Head of caudate nucleus (tissue), 42 donors: ENCODE measurements at regions not wholly inside any gene's neighbourhood (a gene's known extent, or its start where the extent isn't known, plus 50 kb on each side); places are given as distances from the start of the nearest gene placed in this dataset.
"Not testable (repeated sequence)": the region's sequence is repeated elsewhere in the genome, so short reads cannot be mapped to it uniquely, and the experiment has no call there.

Experiments used
- DNase-seq, 42 donors: peaks; one replicate each; pipeline versions ENCODE4 v3.0.0 to v3.0.0-alpha.2; 2020 to 2021; ENCODE audit warnings: mixed read lengths in 7 of 42
- intact Hi-C: fragments of 100-400 bp; cut with DNase I; formaldehyde crosslinking; loops from one replicate; pipeline ENCODE4 v1.15.0; 2022

DNA sequence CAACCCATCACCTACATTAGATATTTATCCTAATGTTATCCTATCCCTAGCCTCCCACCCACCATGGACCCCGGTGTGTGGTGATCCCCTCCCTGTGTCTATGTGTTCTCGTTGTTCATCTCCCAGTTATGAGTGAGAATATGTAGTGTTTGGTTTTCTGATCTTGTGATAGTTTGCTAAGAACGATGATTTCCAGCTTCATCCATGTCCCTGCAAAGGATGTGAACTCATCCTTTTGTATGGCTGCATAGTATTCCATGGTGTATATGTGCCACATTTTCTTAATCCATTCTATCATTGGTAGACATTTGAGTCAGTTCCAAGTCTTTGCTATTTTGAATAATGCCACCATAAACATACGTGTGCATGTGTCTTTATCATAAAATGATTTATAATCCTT lies 185.3 kb downstream of the TTC6 start:
- DNase-seq, intact Hi-C loops: not testable (repeated sequence)

DNA sequence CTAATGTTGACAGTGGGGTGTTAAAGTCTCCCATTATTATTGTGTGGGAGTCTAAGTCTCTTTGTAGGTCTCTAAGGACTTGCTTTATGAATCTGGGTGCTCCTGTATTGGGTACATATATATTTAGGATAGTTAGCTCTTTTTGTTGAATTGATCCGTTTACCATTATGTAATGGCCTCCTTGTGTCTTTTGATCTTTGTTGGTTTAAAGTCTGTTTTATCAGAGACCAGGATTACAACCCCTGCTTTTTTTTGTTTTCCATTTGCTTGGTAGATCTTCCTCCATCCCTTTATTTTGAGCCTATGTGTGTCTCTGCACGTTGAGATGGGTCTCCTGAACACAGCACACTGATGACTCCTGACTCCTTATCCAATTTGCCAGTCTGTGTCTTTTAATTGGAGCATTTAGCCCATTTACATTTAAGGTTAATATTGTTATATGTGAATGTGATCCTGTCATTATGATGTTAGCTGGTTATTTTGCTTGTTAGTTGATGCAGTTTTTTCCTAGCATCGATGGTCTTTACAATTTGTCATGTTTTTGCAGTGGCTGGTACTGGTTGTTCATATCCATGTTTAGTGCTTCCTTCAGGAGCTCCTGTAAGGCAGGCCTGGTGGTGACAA lies 188.9 kb downstream of the TTC6 start:
- DNase-seq, intact Hi-C loops: not testable (repeated sequence)

DNA sequence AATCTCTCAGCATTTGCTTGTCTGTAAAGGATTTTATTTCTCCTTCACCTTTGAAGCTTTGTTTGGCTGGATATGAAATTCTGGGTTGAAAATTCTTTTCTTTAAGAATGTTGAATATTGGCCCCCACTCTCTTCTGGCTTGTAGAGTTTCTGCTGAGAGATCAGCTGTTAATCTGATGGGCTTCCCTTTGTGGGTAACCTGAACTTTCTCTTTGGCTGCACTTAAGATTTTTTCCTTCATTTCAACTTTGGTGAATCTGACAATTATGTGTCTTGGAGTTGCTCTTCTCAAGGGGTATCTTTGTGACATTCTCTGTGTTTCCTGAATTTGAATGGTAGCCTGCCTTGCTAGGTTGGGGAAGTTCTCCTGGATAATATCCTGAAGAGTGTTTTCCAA lies 189.4 kb downstream of the TTC6 start:
- intact Hi-C loops, DNase-seq: not testable (repeated sequence)

DNA sequence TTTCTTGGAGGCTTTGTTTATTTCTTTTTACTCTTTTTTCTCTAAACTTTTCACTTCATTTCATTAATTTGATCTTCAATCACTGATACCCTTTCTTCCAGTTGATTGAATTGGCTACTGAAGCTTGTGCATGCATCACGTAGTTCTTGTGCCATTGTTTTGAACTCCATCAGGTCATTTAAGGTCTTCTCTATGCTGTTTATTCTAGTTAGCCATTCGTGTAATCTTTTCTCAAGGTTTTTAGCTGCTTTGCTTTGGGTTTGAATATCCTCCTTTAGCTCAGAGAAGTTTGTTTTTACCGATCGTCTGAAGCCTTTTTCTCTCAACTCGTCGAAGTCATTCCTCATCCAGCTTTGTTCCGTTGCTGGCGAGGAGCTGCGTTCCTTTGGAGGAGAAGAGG lies 189.9 kb downstream of the TTC6 start:
- DNase-seq, intact Hi-C loops: not testable (repeated sequence)

DNA sequence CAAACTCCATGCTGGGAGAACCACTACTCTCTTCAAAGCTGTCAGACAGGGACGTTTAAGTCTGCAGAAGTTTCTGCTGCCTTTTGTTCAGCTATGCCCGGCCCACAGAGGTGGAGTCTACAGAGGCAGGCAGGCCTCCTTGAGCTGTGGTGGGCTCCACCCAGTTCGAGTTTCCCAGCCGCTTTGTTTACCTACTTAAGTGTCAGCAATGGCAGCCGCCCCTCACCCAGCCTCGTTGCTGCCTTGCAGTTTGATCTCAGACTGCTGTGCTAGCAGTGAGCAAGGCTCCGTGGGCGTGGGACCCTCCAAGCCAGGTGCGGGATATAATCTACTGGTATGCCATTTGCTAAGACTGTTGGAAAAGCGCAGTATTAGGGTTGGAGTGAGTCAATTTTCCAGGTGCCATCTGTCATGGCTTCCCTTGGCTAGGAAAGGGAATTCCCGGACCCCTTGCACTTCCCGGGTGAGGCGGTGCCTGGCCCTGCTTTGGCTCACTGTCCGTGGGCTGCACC lies 190.7 kb downstream of the TTC6 start:
- intact Hi-C loops, DNase-seq: not testable (repeated sequence)

DNA sequence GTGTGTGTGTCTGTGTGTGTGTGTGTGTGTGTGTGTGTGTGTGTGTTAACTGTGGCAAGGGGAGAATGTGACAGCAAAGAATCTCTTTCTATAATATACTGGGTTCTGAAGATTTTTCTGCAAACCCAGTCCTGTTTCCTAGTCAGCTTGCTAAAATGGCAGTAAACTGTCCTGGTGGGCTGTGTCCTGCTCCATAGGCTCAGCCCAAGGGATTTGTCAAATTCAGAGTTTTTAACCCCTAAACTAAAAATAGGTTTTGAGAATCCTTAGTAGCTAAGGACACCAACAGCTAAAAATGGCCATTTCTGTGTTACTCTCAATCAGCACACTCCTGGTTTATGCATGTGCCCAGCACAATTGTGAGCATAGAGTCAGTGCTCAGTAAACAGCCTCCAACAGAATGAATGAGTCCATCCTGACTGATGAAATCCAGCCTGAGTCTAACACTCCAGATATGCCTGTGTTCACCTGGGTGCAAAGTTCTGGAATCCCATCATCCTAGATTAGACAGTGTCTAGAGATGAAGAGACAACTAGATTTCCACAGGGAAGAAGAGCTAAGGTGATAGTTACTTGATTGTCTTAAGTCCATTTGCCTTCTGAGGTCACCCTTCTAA lies 192.6 kb downstream of the TTC6 start:
- DNase-seq, result no peak
- intact Hi-C loops, result no loop called here

DNA sequence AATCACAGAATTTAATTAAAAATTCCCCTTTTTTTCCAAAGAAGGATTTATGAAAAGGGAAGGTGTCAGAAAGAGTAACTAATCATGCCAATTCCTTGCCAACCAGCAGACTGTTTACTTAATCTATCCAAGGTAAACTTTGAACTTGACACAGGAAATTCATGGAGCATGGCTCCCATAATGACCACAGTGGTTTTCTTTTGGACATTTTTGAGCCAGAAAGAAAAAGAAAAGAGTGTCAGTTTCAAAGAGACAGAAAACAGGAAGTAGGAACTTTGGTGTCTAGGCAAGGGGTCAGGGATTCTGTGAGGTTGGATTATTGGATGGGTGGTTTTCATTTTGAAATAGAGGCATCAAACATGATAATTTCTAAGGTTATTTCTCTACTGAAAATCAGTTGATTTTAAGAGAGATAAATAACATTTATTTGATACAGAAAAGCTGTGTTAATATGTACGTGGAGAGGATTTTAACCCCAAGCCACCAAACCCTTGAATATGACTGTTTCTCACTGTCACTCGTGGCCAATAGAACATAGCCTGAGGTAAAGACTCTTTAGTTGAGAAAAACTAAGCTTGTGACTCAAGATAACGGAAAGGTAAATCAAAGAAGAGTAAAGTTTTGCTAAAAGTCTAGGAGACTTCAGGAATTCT lies 196.1 kb downstream of the TTC6 start:
- intact Hi-C loops, result no loop called here
- DNase-seq, result no peak

DNA sequence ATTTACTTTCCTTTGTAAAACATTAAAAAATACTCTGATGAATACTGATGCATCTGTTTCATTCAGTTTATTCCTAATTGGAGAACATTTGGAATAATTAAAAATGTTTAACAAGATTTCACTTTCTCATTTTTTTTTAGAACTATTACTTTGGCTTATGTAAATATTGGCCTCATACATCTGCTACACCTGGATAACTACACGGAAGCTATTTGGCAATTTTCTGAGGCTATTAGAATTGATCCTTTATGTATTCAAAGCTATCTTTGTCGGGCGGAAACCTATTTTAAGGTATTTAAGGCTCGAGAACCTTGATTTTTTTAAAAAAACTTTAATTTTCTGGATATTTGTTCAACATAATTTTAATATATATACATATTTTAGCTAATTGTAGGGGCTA lies 196.7 kb downstream of the TTC6 start:
- no peak for DNase-seq
- intact Hi-C loops, result no loop called here

DNA sequence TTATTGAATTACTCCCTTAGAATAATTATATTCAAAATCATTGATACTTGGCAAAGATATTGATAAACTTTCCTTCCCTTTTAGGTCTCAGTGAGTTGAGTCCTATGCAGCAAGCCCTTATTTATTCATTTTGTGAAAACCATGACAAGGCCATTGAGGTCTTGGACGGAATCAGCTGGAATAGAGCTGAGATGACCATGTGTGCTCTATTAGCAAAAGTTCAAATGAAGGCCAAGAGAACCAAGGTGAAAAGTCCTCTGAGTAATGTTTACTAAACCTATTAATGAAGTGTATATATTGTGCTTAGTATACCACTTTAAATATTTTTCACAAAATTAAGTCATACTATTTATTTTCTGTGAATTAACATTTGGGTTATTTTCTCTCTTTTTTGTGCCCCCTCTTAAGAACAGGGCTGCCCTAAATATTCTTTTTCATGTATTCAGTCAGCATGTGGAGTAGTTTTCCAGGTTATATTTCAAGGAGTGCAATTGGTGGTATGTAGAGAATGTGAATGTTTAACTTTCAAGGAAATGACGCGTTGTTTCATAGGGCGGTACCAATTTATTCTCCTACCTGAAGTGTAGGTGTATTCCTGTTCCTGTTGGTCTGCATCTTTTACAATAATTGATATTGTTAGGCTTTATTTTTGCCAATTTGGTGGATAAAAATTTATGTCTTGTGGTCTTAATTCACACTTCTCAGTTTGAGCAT lies 201.4 kb downstream of the TTC6 start:
- intact Hi-C loops, result no loop called here
- DNase-seq, result no peak

DNA sequence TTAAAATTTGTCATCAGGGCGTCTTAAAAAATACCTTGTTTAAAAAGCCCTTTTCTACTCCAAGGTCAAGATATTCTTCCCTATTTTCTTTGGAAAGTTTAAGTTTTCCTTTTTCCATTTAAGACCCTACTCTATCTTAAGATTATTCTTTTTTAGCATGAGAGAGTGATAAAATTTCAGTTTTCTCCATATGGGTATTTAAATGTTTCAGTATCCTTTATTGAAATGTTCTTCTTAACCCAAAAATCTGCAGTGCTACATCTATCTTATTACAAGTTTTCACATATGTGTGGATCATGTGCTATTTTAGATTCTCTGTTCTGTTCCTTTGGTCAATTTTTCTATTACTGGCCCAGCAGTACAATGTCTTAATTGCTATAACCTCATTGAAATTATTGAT lies 202.2 kb downstream of the TTC6 start:
- intact Hi-C loops, result no loop called here
- DNase-seq, result no peak

DNA sequence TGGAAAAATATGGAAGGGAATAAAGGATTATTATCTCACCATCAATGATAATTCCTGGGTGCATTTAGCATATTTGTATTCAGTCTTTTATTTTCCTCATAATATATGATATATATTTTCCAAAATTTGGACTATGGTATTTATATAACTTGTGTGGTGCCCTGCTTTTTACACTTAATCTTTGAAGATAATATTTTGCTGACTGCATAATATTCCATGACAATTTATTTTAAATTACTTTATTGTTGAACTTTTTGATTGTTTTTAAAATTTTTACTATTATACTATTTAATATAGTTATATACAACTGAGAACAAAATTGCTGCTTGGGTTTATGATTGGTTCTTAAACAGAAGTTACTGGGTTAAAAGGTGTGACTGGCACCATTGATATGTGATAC lies 212.3 kb downstream of the TTC6 start:
- intact Hi-C loops, result no loop called here

DNA sequence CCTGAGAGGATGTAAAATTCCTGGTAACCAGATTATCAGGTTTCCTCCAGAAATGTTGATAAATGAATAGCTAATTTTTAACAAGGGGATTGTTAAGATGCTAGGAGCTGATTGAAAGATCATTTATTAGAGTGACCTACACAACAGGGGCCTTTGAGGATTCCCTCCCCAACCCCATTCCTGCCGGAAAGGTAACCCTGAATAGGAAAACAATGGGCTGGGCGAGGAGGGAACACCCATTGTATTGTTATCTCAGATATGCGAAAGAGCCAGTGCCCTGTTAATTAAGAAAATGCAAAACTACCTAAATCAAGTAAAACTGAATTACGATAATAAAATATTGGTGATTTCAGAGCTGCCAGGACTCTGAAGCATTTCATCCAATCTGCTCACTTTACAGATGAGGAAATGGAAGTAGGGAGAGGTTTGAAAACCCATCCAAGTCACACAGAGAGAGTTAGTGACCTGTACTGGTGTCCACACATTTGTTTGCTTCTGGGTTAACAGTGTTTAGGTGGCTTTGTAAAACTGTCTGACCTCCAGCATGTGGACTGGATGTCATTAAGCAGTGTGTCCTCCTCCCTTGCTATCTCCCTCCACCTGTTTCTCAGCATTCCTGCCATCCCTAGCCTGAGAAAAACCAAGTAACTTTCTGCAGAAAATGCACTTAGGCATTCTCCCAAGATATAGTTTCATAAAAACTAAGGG lies 214.8 kb downstream of the TTC6 start:
- intact Hi-C loops, result no loop called here
- DNase-seq, result no peak

More for the DNA sequence above, 212.3 kb downstream of the TTC6 start:
- DNase-seq, result no peak

DNA sequence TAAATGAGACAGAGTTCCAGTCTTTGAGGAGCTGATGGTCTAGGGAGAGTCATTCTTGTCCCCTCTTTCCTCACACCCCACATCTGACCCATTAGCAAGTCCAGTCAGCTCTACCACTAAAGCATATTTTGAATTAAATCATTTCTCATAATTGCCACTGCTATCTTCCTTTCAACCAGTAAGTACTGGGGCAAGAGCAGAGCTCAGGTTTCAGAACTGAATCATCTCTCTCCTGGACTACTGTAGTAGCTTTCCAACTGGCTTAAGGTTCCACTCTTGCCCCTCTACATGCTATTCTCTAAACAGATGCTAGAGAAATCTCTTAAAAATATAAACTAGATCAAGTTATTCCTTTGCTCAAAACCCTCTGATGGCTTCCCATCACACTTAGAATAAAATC lies 218.3 kb downstream of the TTC6 start:
- DNase-seq, result no peak
- intact Hi-C loops, result no loop called here

DNA sequence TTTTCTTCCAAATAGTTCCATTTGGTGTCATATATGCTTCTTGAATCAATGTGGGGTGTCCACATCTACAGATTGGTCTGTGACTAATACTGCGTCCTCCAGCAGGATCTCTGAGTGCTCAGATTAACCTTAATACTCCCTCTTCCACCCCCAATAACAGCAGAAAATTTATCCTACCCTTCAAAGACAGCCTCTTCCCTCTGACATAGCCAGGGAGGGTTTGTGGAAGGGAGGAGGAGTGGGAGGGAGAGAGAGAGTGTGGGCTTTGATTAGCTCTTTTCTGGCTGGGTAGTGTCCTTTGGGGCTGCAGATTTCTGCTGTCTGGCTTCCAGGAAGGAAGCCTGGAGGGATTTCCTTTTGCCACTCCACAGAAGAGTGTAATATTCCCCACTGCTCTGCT lies 220.7 kb downstream of the TTC6 start:
- intact Hi-C loops, result no loop called here
- no peak for DNase-seq

DNA sequence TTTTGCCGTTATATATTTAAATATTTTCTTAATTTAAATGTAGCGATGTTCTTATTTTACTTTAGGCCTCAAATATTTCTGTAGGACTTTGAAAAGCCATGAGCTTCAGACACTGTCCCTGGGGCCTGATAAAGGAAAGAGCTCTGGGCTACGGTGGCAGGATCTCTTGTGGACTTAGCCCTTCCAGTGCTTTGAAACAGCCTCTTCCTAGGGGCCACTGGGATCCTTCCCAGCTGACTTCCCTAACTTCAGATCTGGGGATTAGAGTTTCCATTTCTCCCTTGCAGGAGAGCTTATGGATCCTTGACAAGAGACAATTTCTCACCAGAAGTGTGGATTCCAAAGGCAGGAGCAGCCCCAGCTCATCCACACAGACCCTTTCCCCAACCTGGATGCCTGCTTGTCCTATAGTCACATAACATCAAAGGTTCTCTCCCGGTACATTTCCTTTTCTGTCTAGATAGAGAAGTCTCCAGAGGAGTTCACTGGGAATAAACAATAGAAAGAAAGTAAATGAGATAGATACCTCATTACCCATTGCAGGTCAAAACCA lies 221.4 kb downstream of the TTC6 start:
- intact Hi-C loops, result no loop called here
- DNase-seq, result no peak

DNA sequence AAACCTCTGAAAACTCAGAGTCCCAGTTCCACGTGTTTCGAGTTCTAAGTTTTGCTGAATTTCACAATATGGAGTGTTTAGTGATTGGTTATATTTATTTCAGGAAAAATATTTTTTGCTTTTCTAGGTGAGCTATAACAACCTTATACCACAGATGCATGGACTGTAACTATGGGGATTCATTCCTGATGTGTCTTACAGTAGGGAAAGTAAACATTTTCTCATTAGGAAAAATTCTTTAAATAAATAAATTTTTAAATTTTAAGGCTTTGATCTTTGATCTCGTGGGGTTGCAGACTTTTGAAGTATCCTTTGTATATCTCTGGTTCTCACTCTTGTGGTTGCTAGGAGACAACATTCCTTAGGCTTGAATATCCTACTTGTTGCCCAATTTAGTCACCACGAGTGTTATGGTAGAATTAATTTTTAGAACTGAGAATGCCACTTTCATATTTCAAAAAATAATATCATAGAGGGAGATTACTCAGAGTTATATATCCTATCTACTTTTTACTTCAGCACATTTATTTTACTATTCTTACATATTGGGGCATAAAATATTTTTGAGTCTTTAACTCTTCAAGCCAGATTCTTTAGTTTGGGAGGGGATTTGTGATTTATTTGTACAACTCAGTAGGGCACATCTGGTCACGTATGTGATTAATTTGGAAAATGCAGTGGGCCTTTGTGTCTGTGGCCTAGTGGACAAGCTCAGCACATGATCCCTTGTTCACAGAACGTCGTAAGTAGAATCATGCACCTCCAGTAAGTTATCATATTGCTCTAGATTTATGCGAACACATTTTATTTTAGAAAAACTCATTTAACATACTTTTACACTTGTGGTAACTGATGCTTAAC lies 224.0 kb downstream of the TTC6 start:
- no peak for DNase-seq
- intact Hi-C loops, result no loop called here

DNA sequence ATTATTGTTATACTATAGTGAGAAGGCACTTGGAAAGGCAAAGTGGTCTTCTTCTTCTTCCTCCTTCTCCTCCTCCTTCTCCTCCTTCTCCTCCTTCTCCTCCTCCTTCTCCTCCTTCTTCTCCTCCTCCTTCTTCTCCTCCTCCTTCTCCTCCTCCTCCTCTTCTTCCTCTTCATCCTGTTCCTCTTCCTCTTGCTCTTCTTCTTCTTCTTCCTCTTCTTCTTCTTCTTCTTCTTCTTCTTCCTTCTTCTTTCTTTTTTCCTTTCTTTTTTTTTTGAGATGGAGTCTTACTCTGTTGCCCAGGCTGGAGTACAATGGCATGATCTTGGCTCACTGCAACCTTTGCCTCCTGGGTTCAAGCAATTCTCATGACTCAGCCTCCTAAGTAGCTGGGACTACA lies 225.4 kb downstream of the TTC6 start:
- intact Hi-C loops, result not testable (repeated sequence)

More for the DNA sequence above, 225.4 kb downstream of the TTC6 start:
- DNase-seq, result not testable (repeated sequence)
